Endothelial cell of umbilical vein (primary cell): ENCODE measurements at regions not wholly inside any gene's neighbourhood (a gene's known extent, or its start where the extent isn't known, plus 50 kb on each side); places are given as distances from the start of the nearest gene placed in this dataset.

Source experiments
- CTCF ChIP-seq, 2 donors: IDR thresholded peaks; 1 replicate in 1 of 2; 2 replicates in 1 of 2; pipeline ENCODE4 v1.5.1; 2011; ENCODE audit warnings: low read length in 2 of 2, mild to moderate bottlenecking in 2 of 2, moderate library complexity in 2 of 2, control low read depth in 1 of 2, inconsistent platforms in 1 of 2, low read depth in 1 of 2; ENCODE audit not compliant: insufficient read depth in 1 of 2; ENCODE audit errors: extremely low read depth in 1 of 2
- EZH2 ChIP-seq: IDR thresholded peaks from 2 replicates; pipeline ENCODE4 v1.6.1; 2012; ENCODE audit warnings: borderline replicate concordance, low read depth, mild to moderate bottlenecking, moderate library complexity, low read length, inconsistent platforms; ENCODE audit not compliant: severe bottlenecking
- MAX ChIP-seq: IDR thresholded peaks from 2 replicates; pipeline ENCODE4 v1.6.1; 2011; ENCODE audit not compliant: insufficient read depth, insufficient read length
- MYC ChIP-seq: IDR thresholded peaks from one replicate; pipeline ENCODE4 v1.6.1; 2011; ENCODE audit warnings: mild to moderate bottlenecking, low read depth, low read length
- POLR2A ChIP-seq: IDR thresholded peaks from 2 replicates; pipeline ENCODE4 v1.6.1; 2012; ENCODE audit warnings: low read depth, mild to moderate bottlenecking, control low read depth, low read length
- POLR2AphosphoS5 ChIP-seq: IDR thresholded peaks from 2 replicates; pipeline ENCODE4 v1.6.1; 2012; ENCODE audit warnings: low read depth, mild to moderate bottlenecking, control low read depth, low read length, moderate library complexity; ENCODE audit not compliant: insufficient read depth

- TF ChIP-seq POLR2AphosphoS5, result no peak
- TF ChIP-seq EZH2, result no peak
- TF ChIP-seq CTCF (IDR thresholded peaks at IDR 0.05; ENCODE audit: extremely low read depth in 1 of 2, insufficient read depth in 1 of 2, low read depth in 1 of 2, low read length in 2 of 2), result no peak
- no peak for TF ChIP-seq POLR2A
- TF ChIP-seq MYC, result no peak
- no peak for TF ChIP-seq MAX
Observed at GRCh38 chr11:123302751-123303195, 107.7 kb upstream of the CLMP start.
